GM18909 (cell line): ENCODE measurements at regions not wholly inside any gene's neighbourhood (a gene's known extent, or its start where the extent isn't known, plus 50 kb on each side); places are given as distances from the start of the nearest gene placed in this dataset.
"Not testable (repeated sequence)": the region's sequence is repeated elsewhere in the genome, so short reads cannot be mapped to it uniquely, and the experiment has no call there.

ENCODE experiments used
- ATAC-seq: cut with Tn5 transposase; IDR thresholded peaks from one replicate; pipeline ENCODE4 v1.9.1; 2021; ENCODE audit warnings: mild to moderate bottlenecking; ENCODE audit not compliant: unreplicated experiment, poor library complexity

DNA sequence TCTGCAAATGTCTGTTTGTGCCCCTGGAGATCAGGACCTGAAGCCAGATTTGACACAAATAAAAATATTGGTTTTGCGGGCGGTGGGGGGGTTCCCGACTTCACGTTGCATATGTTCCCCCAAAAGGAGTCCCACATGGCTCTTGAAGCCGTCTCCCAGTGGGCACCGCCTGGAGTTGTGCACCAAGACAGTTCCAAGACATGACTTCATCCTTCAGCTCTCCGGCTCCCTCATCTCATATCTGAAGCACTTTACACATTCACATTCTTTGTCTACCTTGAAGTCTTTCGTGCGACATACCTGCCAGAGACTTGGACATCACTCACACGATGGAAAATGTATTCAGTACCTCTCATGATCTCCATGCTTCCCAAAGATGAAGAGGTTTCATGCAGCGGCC lies 362.8 kb upstream of the FOXK1 start:
- ATAC-seq: no peak

- no peak for ATAC-seq
Observed at GRCh38 chr7:4325732-4326131, 356.4 kb upstream of the FOXK1 start.

DNA sequence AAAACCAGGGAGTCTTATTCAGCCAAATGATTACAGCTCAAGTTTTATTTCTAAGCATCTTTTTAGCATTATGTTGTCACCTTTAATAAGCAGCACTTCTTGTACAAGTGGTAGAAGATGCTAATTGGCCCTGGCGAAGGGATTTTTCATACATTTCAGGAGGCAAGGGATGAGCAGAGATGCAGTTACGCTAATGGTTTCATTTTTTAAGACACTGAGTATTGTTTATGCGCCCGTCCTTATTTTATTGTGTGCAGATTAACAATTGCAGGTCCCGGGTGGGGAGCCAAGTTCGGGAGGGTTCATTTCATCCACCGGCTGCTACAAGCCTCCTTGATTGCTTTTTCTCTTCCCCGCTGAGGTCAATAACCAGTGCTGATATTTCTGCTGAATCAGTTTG lies 350.4 kb upstream of the FOXK1 start:
- ATAC-seq: no peak

DNA sequence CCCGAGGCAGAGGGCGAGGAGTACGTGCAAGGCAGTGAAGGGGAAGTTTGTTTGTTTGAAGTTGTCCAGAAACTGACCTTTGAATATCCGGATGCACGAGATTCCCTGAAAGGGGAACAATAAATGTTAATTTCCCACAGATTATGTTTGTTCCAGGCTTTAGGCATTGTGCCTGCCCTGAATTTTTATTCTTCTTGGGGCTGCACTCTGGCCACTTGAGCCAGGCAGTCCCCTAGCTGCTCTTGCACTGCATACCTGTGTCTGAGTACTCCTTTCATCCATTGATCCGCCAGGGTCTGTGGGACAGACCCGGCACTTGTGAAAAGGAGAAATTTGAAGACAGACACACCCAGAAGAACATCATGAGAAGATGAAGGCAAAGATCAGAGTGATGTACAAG lies 343.5 kb upstream of the FOXK1 start:
- no peak for ATAC-seq

DNA sequence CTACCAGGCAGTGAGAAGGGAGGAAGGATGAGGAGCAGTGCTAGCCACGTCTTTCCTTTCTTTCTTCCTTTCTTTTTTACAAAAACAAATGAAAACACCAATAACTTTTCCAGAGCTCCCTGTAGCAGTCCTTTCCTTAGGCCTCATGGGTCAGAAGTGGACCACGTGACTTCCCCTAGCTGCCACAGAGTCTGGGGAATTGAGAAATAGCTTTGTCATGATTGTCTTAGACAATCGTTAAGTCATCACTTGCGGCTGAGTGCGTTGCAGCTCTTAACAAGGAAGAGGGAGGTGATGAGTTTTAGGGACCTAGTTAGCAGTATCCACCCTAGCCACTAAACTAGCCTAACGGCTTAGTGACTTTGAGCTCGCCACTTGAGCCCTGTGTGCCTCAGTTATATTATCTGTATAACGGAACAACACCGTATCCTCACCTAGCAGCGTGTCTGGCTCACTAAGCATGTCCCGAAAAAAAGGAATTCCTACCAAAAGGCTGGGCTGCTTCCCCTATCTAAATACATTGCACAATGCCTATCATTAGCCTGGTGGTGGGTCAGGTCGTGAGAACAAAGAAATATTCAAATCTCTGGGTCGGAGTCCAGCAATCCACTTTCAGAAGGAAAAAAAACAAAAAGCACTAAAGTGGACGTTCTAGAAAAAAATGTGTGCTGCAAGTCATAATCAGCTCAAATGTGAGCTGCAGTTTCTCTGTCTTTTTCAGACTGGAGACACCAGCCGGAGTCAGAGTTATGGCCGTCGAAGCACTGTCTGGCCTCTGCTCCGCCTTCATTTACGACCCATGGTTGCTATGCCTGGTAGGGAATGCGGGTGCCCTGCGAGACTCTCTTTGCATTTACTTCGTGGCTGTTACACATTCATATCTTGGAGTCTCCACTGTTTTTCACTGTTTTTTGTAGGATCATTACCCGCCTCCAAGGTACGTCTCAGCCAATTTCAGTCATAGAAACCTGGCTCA lies 338.5 kb upstream of the FOXK1 start:
- ATAC-seq: no peak

- ATAC-seq: no peak
Observed at GRCh38 chr7:4345004-4345403, 337.1 kb upstream of the FOXK1 start.

DNA sequence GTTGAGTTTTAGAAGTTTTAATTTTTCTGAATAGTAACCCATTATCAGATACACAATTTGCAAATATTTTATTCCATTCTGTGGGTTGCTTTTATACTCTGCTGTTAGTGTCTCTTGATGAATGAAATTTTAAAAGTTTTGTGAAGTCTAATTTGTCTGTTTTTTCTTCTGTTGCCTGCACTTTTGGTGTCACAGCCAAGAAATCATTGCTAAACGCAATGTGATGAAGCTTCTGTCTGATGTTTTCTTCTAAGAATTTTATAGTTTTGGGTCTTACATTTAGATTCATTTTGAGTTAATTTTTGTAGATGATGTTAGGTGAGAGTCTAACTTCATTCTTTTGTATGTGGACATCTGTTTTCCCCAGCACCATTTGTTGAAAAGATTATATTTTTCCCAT lies 330.0 kb upstream of the FOXK1 start:
- ATAC-seq: no peak

GRCh38 chr7:4361774-4362173 lies 320.3 kb upstream of the FOXK1 start:
- ATAC-seq: no peak

DNA sequence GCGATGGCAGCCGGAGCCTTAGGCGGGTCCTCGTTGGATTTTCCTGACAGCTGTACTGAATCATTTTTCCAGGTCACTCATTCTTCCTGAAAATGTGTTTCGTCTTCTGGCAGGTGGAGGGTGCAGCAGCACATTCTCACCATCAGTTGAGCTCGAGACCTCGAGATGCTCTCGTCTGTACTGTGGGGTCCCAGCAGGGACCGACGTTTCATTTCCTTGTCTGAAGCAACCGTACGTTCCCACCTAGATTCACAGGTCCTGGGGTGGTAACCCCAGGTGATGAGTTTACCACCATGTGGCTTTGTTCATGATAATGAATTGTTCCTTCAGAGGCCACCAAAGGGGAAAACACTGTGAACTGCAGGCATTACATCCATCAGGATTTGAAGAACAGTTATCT lies 298.5 kb upstream of the FOXK1 start:
- ATAC-seq: no peak

DNA sequence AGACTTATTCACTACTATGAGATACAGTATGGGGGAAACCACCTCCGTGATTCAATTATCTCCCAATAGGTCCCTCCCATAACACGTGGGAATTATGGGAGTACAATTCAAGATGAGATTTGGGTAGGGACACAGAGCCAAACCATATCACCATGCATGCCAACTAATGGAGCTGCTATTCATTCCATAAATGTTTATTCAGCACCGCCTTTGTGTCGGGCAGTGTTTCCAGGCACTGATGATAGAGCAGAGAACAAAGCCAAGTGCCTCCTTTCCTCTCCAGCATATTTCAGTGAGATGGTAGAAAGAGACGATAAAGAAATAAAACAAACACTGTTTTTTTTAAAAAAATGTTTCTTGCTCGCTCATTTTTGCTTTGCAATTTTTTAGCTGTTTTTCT lies 295.9 kb upstream of the FOXK1 start:
- ATAC-seq: no peak

GRCh38 chr7:4391103-4391502 lies 291.0 kb upstream of the FOXK1 start:
- ATAC-seq: not testable (repeated sequence)

GRCh38 chr7:4394736-4395135 lies 287.4 kb upstream of the FOXK1 start:
- ATAC-seq: no peak

DNA sequence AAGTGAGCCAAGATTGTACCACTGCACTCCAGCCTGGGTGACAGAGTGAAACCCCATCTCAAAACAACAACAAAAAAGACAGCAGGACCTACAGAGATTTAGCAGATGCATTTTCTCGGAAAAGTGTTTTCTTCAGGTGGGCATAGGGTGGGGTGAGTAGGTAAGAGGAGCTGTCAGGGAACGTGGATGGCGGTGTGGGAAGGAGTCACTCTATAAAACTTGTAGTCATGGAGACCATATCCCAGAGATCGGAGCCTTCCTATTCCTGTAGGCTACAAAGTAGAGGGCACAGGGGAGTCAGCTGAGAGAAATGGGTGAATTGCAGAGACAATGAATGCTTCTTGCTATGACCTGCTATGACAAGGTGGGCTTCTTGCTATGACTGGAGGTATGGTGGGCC lies 283.0 kb upstream of the FOXK1 start:
- ATAC-seq: no peak

GRCh38 chr7:4399596-4399995 lies 282.5 kb upstream of the FOXK1 start:
- ATAC-seq: no peak

- no peak for ATAC-seq
Observed at GRCh38 chr7:4406288-4407058, 275.6 kb upstream of the FOXK1 start.

DNA sequence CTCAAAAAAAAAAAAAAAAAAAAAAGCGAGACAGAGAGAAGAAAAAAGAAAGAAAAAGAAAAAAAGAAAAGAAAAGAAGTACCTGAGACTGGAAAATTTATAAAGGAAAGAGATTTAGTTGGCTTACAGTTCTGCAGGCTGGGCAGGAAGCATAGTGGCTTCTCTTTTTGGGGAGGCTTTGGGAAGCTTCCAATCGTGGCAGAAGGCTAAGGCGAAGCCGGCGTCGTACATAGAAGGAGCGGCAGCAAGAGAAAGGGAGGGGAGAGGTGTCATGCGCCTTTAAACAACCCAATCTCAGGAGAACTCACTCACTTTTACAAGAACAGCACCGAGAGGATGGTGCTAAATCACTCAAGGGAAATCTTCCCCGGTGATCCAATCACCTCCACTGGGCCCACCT lies 272.1 kb upstream of the FOXK1 start:
- no peak for ATAC-seq

DNA sequence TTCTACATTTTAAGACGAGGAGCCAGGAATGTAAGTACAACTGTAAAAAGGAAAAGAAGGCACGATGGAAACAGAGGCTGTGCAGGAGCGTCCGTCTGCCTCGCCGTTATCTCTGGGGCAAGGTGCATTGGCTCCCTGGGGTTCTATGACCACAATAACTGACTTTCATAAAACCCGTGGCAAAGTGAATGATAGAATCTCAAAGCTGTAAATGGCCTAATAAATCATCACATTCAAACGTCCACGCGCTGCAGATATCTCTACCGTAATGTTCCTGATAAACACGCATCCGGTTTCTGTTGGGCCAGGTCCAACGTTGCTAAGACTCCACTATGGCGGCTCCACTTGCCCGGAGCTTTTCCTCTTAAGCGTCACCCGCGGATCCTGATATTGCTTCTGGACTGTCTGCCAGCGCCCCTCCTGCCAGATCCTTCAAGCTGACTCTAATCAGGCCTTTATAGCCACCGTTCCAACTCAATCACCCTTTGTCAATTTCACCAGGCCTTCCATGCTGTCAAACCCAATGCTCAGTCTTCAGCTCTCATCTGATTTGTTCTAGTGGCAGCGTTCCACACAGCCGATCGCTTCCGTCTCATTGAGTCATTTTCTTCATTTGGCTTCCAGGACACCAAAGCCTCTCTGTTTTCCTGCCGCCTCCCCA lies 265.6 kb upstream of the FOXK1 start:
- ATAC-seq: no peak

DNA sequence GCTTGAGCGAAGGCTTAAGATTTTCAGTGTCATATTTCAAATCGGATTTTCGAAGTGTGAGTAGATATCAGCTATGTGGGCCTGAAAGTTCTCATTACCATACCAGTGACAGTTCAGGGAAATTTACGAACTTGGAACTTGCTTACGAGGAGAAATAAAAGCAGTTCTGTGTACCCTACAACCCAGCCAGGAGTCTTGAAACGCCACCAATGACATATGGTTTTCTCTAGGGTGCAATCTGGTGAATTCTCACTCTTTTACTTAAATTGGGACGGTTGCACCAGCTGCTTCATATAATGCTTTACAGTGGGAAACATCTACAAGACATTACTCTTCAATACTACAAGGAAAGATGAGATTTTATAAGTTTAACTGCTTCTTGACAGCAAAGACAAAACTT lies 253.6 kb upstream of the FOXK1 start:
- no peak for ATAC-seq

- ATAC-seq: no peak
Observed at GRCh38 chr7:4430227-4430626, 251.9 kb upstream of the FOXK1 start.

DNA sequence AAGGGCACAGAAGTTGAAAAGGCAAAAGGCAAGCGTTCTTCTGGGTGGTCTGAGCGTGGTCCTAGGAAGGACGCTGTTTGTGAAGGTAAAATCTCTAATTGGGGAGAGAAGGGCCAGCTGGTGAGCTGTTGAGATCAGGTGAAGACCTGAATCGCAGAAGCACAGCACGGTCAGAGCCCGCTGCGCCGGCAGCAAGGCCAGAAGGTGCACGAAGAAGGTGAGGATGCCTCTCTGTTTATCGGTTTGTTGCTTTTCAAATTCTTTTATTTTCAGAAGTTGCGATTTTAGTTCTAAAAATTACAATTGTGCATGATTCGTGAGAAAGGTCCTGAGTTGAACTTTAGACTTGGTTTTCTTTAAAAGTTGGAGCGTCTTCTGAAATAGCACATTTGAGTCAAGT lies 247.8 kb upstream of the FOXK1 start:
- ATAC-seq: no peak

DNA sequence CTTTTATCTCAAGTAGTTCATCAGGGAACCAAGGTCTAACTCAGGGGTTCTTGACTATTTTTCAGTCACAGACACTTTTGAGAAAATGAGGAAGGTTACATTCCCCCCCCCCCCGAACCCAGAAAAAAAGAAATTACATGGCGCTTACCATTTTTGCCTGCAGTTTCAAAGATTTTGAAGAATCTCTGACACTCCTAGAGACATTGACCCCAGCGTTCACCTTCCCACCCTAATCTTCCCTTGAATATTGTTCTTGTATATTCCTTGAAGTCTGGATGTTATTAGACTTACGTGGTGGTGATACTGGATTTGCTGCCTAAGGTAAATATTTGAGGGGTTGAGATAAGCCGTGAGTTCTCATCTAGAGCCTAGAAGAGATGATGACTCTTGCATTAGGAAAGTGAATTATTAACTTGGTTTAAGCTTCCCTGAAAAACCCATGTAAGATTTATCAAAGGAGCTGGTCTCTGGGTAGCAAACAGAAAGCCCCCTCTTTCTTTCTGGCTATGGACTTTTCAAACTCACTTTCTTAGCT lies 245.7 kb upstream of the FOXK1 start:
- no peak for ATAC-seq
